Tongue (tissue), 1 donor: ENCODE measurements at regions not wholly inside any gene's neighbourhood (a gene's known extent, or its start where the extent isn't known, plus 50 kb on each side); places are given as distances from the start of the nearest gene placed in this dataset.
A peak's percentile ranks its signal among the peaks of the same experiment; 100 is the strongest.
"Not testable (repeated sequence)": the region's sequence is repeated elsewhere in the genome, so short reads cannot be mapped to it uniquely, and the experiment has no call there.

Experiments
- DNase-seq: peaks from one replicate; pipeline ENCODE4 v3.0.0-alpha.2; 2015

- DNase-seq = no peak
Observed at GRCh38 chr3:144466114-144466513, 494.5 kb downstream of the DIPK2A start.

DNA sequence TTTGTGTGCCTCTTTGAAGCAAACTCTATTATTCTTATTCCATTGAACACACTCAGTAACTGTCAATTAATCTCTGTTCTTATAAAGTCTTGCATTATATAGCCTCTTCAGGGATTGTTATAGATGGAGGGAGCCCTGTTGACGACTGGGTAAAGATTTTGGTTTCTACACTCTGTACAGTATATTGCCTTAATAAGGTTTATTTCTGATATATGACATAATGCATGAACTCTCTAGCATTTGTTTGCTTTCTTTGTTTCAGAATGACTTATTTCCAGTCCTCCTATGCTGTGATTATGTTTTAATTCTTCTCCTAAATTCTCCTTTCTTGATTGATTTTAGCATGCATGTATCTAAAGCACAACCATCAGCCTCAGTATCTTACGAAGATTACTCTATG lies 494.9 kb downstream of the DIPK2A start:
- DNase-seq = no peak

DNA sequence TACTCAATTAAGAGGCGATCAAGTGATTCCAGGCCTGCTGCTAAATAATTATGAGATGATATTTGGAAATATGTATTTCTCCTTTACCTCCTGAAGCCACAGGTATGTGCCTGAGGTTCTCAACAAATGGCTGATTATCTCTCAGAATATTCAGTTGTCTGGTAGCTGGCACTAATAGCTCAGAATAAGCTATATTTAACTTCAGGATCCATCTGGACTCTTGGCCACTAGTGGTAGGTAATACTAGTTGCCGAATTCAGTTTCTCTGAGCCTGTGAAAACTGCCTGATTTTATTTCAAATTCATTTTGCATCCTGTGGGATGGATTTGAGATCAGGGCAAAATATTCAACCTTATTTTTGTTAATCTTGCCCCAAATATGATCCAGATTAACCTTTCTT lies 499.0 kb downstream of the DIPK2A start:
- DNase-seq = no peak

GRCh38 chr3:144477593-144477992 lies 506.0 kb downstream of the DIPK2A start:
- DNase-seq = no peak

DNA sequence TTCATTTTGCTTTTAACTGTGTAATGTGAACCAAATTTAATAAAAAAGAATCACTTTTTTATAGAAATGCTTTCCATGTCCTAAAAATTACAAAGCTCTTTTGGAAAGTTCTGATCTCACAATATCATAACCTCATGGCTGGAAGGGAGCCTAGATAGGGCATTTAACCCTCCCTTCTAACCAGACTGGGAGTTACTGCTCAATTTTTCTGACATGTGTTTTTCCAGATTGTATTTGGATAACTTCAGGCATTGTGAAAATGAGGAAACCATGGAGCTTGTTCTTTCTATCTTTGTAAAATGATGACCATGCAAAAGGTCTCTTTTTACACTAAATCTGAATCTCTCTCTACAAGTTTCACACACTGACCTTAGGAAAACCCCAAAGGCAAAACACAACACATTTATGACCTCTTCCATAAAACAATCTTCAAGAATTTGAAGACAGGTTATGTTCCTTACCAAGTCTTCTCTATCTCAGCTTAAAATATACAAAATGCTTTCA lies 508.8 kb downstream of the DIPK2A start:
- DNase-seq = no peak

GRCh38 chr3:144482876-144483275 lies 511.3 kb downstream of the DIPK2A start:
- DNase-seq = no peak

GRCh38 chr3:144487011-144487410 lies 515.4 kb downstream of the DIPK2A start:
- no peak for DNase-seq

- no peak for DNase-seq
Observed at GRCh38 chr3:144488927-144489326, 517.3 kb downstream of the DIPK2A start.

- no peak for DNase-seq
Observed at GRCh38 chr3:144491333-144491732, 519.7 kb downstream of the DIPK2A start.

- DNase-seq = not testable (repeated sequence)
Observed at GRCh38 chr3:144494651-144495050, 523.0 kb downstream of the DIPK2A start.

DNA sequence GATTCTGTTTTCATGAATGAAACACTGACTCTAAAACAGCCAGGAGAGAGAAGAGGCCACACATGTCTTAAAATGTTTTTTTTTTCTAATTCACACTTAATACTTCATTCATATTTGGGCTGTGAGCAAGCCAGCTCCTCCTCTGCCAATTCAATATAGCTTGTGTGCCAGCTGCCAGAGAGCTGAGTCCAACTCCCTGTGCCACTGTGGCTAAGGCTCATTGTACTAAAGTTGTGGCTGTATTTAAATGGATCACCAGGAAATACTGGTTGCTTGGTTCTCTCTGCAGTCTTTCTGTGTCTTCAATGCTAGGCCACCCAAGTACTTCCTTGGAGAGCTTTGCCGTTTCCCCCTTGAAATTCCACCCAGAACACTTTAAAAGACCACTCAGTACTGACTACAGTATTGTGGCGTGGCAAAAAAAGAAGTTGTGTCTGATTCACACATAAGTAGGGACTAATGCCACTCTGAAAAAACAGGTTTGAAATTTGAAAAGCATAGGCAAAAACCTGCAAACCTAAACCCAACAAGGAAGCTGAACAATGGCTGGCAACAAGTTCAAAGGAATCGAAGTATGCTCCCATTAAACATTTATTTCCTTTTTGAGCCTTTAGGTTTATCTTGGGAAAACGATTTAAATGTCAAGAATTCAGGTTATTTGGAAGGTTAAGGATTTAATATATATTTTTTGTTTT lies 524.7 kb downstream of the DIPK2A start:
- peak; percentile 45 for DNase-seq

GRCh38 chr3:144497452-144497851 lies 525.8 kb downstream of the DIPK2A start:
- DNase-seq = no peak

DNA sequence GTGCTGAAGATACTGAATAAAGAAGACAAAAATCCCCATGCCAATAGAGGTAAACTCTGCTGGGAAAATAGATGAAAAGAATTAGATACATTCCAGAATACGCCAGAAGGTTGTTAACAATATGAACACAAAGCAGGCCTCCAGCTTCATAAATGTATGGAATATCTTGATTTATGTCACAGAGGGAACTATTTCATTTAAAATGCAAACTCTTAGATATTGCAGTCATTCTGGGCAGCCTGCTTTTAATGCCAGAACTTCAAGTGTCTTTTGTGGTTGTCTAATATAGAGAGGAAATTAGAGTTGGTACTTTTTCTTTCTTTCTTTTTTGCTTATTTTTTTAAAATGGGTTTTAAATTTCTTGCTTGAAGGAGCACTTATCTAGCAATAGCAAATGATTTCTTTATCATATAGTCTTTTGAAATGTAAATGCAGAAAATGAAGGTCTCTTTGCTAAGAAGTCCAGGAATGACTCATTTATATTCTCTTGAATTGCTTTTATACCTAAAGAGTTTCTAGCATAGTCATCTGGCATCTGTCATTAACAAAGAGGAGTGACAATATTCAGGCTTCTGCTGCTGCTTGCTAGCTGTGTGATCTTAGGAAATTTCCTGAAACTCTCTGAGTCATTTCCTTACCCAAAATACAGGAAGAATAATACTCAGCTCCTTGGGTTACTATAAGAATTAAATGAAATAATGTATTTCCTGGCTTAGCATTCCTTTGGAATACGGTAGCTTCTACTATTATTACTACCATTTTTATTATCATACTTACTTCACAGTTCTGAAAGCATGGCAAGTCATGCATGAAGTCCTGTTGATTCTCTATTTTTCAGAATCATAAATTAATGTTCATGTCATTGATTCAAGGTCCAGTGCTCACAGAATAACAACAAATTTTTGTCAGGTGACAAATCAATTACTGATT lies 527.6 kb downstream of the DIPK2A start:
- DNase-seq = no peak

GRCh38 chr3:144501467-144501866 lies 529.8 kb downstream of the DIPK2A start:
- DNase-seq = no peak

GRCh38 chr3:144502402-144502801 lies 530.8 kb downstream of the DIPK2A start:
- DNase-seq = no peak

GRCh38 chr3:144506375-144506774 lies 534.8 kb downstream of the DIPK2A start:
- not testable (repeated sequence) for DNase-seq

DNA sequence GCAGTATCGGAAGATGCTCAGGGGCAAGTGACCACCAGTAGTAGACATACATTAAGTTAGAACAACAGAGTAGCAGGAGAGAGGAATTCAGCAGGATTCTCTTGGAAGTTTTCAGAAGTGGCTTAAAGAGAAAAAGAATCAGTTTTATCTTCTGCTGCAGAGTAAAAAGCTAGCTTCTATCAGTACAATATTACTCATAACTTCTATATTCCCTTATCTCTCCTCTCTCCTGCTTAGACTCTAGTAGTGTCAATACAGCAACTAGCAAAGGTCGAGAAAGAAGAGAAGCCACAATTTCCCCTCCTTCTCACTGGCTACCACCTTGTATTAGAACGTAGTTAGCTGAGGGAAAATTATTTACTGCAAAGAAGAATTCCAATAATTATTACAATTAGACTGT lies 539.7 kb downstream of the DIPK2A start:
- DNase-seq = no peak

DNA sequence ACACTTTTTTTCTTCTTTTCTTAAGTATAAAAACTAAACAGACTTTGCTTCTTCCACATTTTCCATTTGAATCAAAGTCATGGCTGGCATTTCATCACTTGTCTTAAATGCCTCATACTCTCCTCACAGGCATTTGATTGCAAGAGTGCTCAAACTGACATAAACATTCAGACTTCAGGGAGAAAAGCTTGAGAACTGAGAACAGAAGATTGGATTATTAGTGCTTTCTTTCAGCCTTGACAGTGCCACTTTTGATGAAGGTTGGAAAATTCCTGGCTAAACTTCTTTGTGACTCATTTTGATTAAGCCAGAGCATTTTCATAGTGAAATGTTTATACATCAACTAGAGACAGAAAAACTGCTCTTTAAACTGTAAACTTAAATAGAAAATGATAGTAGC lies 544.4 kb downstream of the DIPK2A start:
- DNase-seq = no peak

GRCh38 chr3:144516589-144516988 lies 545.0 kb downstream of the DIPK2A start:
- DNase-seq = no peak

GRCh38 chr3:144521131-144521530 lies 549.5 kb downstream of the DIPK2A start:
- no peak for DNase-seq

DNA sequence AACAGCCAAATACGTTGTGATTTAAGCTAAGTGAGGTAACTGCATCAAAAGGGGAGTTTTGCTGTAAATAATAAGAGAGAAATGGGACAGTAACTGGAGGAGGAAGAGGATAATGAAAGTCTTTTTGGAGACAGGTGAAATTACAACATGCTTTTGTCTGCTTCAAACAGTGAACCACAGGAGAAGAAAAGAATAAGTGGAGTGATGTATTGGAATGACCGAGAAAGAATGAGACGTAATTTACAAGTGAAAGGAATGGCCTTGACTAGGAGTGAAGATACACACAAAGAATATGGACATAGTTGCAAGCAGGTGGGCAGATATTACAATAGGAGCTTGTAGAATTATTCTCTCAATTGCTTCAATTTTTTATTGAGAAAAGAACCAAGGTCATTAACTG lies 550.8 kb downstream of the DIPK2A start:
- no peak for DNase-seq

DNA sequence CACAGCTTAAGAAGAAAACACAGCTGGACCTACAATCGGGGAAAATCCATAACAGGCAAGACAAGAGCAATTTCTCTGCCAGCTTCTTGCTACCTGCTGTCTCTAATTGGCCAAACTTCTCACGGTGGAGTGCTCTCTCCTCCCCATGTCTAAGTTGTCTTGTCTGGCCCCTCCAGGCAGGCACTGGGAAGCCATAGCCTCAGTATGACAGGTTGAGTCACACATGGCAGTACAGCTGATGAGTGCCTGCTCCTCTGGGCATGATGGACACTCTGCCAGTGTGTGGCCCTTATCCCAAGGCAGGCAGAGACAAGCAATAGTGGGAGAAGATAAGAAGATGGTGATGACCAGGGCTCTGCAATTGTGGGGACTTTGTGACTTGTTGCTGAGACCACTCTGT lies 551.8 kb downstream of the DIPK2A start:
- DNase-seq = no peak

DNA sequence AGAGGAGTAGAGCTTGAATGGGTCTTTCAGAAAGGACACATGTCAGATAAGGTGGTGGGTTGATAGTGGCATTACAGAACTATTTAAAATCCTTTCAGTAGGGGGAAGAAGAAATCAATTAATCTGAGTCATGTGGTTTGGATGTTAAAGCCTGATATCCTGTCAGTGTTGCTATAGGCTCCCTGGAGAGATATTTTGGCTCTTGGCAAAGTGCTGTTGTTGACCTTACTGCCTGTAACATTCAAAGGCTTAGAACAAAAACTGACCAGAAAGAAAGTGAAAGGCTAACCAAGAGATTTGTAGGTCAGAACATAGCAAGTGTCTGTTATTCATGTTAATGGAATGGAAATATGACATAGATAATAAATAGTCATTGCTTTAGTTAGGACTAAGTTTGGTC lies 552.9 kb downstream of the DIPK2A start:
- DNase-seq = no peak

DNA sequence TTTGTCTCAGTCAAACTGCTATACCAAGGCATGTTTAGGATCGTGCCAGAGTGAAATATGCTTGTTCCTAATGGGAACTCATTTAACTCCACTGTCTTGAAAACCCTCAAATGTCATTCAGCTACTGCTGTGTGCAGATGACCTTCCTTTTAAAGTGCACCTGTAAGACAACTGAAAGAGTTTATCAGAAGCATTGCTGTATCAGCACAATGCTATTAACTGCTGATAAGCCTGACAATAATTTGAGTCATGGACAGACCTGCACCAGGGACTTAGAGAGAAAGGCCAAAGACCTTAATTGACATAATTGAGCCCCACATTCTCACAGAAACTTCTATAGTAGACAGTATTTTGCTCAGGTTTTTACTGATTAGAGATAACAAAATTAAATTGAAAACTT lies 557.9 kb downstream of the DIPK2A start:
- DNase-seq = no peak
